MCF 10A (cell line): ENCODE measurements at regions not wholly inside any gene's neighbourhood (a gene's known extent, or its start where the extent isn't known, plus 50 kb on each side); places are given as distances from the start of the nearest gene placed in this dataset.
"Not testable (repeated sequence)": the region's sequence is repeated elsewhere in the genome, so short reads cannot be mapped to it uniquely, and the experiment has no call there.

ENCODE experiments used
- BruUV-seq: library from RNA; stranded (reverse); fragments of 400-500 nt; replicated peaks from 2 replicates; lab custom pipeline; 2021; lab: Mats Ljungman, UMichigan
- CTCF ChIA-PET: fragments of 300-600 bp; sonication (Branson Sonifier 250); formaldehyde crosslinking; extraction: SDS; loops from one replicate; lab custom pipeline; 2021; ENCODE audit warnings: antibody characterized with exemption, inconsistent platforms; lab: Yijun Ruan, JAX
- POLR2A ChIA-PET: fragments of 300-600, 350-650 bp; sonication (Branson Sonifier 250); formaldehyde crosslinking; extraction: SDS; loops from one replicate; lab custom pipeline; 2020; ENCODE audit warnings: antibody characterized with exemption, inconsistent platforms; lab: Yijun Ruan, JAX
- DNase-seq: peaks from one replicate; pipeline ENCODE4 v3.0.0-alpha.2; 2018; ENCODE audit not compliant: unreplicated experiment
- H3K27ac Mint-ChIP-seq: one replicate; pipeline ENCODE4 v1.8.0; 2022; ENCODE audit warnings: mild to moderate bottlenecking, low read depth, mixed read lengths; ENCODE audit not compliant: unreplicated experiment
- H3K27me3 Mint-ChIP-seq: one replicate; pipeline ENCODE4 v1.8.0; 2022; ENCODE audit warnings: mixed read lengths; ENCODE audit not compliant: insufficient read depth, unreplicated experiment
- H3K36me3 Mint-ChIP-seq: one replicate; pipeline ENCODE4 v1.8.0; 2022; ENCODE audit warnings: mild to moderate bottlenecking, moderate library complexity, mixed read lengths; ENCODE audit not compliant: insufficient read depth, unreplicated experiment
- H3K4me1 Mint-ChIP-seq: one replicate; pipeline ENCODE4 v1.8.0; 2022; ENCODE audit warnings: mixed read lengths; ENCODE audit not compliant: insufficient read depth, unreplicated experiment
- H3K4me3 Mint-ChIP-seq: one replicate; pipeline ENCODE4 v1.8.0; 2022; ENCODE audit warnings: mild to moderate bottlenecking, moderate library complexity, mixed read lengths; ENCODE audit not compliant: unreplicated experiment
- H3K9me3 Mint-ChIP-seq: one replicate; pipeline ENCODE4 v1.8.0; 2022; ENCODE audit warnings: mixed read lengths; ENCODE audit not compliant: unreplicated experiment
- CTCF ChIP-seq: fragments of 200-600 bp; IDR thresholded peaks from one replicate; pipeline ENCODE4 v1.8.0; 2022; ENCODE audit warnings: antibody characterized with exemption, mild to moderate bottlenecking; ENCODE audit not compliant: unreplicated experiment
- intact Hi-C: fragments of 100-400 bp; cut with micrococcal nuclease; formaldehyde crosslinking; loops from 2 replicates; pipeline ENCODE4 v1.14.1; 2022

DNA sequence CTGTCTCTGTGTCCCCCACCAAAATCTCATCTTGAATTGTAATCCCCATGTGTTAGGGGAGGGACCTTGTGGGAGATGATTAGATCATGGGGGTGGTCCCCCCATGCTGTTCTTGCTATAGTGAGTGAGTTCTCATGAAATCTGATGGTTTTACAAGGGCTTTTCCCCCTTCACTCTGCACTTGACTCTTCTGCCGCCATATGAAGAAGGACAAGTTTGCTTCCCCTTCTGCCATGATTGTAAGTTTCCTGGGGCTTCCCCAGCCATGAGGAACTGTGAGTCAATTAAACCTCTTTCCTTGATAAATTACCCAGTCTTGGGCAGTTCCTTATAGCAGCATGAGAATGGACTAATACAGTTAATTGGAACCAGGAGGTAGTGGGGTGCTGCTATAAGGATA is 137.1 kb upstream of the RAB4A start:
- ChIA-PET POLR2A (no interaction called here), CTCF (no interaction called here)
- H3K36me3 Mint-ChIP-seq, result no peaks in the 10 kb centered on the region
- peaks cover 14% of the 10 kb centered on the region for H3K9me3 Mint-ChIP-seq
- peaks cover 27% of the 10 kb centered on the region for H3K27me3 Mint-ChIP-seq
- no peaks in the 10 kb centered on the region for H3K4me1 Mint-ChIP-seq
- no TSS peak for BruUV-seq
- H3K27ac Mint-ChIP-seq, result no peak overlapping the region
- intact Hi-C loops, result no loop called here
- no peak for DNase-seq
- H3K4me3 Mint-ChIP-seq, result no peak overlapping the region
- no peak for TF ChIP-seq CTCF

- H3K4me3 Mint-ChIP-seq, H3K36me3 Mint-ChIP-seq, BruUV-seq, H3K27ac Mint-ChIP-seq, DNase-seq, H3K4me1 Mint-ChIP-seq, intact Hi-C loops: not testable (repeated sequence)
- ChIA-PET CTCF (interaction anchor here (0.6 kb wide), 1 partner anchor 1123 kb away, joined by 3 read pairs; no protein-coding TSS in a partner anchor), POLR2A (interaction anchor here (0.8 kb wide), 1 partner anchor 355 kb away, joined by 3 read pairs; no protein-coding TSS in a partner anchor)
- Mint-ChIP-seq H3K9me3 (peaks cover 14% of the 10 kb centered on the region), H3K27me3 (peaks cover 27% of the 10 kb centered on the region)
Measured at GRCh38 chr1:229134381-229135217, 136.3 kb upstream of the RAB4A start.

- ChIA-PET CTCF (interaction anchor here (0.6 kb wide), 1 partner anchor 87 kb away, joined by 3 read pairs; no protein-coding TSS in a partner anchor), POLR2A (interaction anchor here (0.6 kb wide), 1 partner anchor 351 kb away, joined by 4 read pairs; no protein-coding TSS in a partner anchor)
- H3K4me3 Mint-ChIP-seq, result no peak overlapping the region
- H3K9me3 Mint-ChIP-seq, result peaks cover 14% of the 10 kb centered on the region
- BruUV-seq, result no TSS peak
- H3K36me3 Mint-ChIP-seq, result no peaks in the 10 kb centered on the region
- peaks cover 17% of the 10 kb centered on the region for H3K27me3 Mint-ChIP-seq
- DNase-seq, result no peak
- intact Hi-C loops, result no loop called here
- H3K4me1 Mint-ChIP-seq, result no peaks in the 10 kb centered on the region
- no peak for TF ChIP-seq CTCF
- no peak overlapping the region for H3K27ac Mint-ChIP-seq
Measured at GRCh38 chr1:229135773-229136172, 135.1 kb upstream of the RAB4A start.

- TF ChIP-seq CTCF, result no peak
- intact Hi-C loops, result no loop called here
- Mint-ChIP-seq H3K36me3 (no peaks in the 10 kb centered on the region), H3K9me3 (peaks cover 14% of the 10 kb centered on the region), H3K27ac (no peak overlapping the region), H3K4me3 (no peak overlapping the region), H3K4me1 (no peaks in the 10 kb centered on the region), H3K27me3 (peaks cover 7% of the 10 kb centered on the region)
- BruUV-seq, result no TSS peak
- ChIA-PET CTCF (no interaction called here), POLR2A (no interaction called here)
- no peak for DNase-seq
Measured at GRCh38 chr1:229136822-229137221, 134.1 kb upstream of the RAB4A start.
